Erythroblast (primary cell): ENCODE measurements at regions not wholly inside any gene's neighbourhood (a gene's known extent, or its start where the extent isn't known, plus 50 kb on each side); places are given as distances from the start of the nearest gene placed in this dataset.

Experiments used
- GATA1 ChIP-seq: IDR thresholded peaks from 2 replicates; pipeline ENCODE4 v1.6.1; 2011; ENCODE audit warnings: low read depth, mild to moderate bottlenecking, control low read depth, low read length, moderate library complexity
- POLR2A ChIP-seq: IDR thresholded peaks from 2 replicates; pipeline ENCODE4 v1.6.1; 2011; ENCODE audit warnings: mild to moderate bottlenecking, low read length

DNA sequence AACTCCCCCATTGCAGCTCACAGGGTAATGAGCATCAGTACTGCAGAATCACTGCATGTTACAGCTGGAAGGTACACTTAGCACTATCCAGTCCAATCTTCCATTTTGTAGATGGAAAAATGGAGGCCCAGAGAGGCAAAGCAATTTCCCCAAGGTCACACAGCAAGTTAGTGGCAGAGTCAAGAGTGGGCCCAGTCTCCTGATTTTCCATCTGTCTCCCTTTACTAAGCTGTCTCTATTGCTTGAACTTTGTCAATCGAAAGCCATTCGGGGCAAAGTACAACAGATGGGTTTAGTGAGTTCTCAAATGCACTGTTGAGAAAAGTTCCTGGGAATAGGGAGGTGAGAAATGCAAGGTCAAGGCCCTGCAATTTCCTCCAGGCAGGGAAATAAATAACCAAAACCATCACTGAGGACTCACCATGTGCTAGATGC lies 50.4 kb upstream of the IFFO2 start:
- no peak for TF ChIP-seq POLR2A
- TF ChIP-seq GATA1: no peak
